ENCODE measurements at regions not wholly inside any gene's neighbourhood (a gene's known extent, or its start where the extent isn't known, plus 50 kb on each side); places are given as distances from the start of the nearest gene placed in this dataset.
"Not testable (repeated sequence)": the region's sequence is repeated elsewhere in the genome, so short reads cannot be mapped to it uniquely, and the experiment has no call there.

DNA sequence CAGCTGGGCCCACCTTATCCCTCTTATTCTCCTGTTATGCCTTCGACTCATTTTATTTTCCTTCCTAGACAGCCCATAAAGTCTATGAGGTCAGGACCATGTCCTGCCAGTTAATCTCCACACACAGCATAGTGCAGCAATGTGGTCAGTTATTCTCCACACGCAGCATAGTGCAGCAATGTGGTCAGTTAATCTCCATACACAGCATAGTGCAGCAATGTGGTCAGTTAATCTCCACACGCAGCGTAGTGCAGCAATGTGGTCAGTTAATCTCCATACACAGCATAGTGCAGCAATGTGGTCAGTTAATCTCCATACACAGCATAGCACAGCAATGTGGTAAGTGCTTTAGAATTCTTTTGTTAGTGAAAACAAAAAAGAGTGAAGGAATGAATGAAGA lies 77.8 kb downstream of the TEX36 start:
- no peak for DNase-seq

DNA sequence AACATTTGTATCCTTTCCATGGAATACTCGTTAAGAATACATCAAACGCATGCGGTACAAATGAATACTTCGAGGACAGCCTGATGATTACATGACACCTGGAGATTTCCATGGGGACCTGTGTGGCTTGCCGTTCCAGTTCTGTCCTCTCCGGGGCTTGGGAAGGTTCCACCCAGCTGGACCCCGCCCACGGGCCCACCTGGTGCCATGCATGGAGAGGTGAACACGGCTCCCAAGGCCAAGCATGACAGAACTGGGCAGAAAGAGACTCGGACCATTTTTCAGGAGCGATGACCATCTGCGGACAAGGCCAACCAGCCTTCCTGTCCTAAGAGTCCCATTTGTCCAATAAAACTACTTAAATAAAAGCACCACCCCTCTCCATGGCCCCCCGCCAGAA lies 80.1 kb downstream of the TEX36 start:
- no peak for DNase-seq

DNA sequence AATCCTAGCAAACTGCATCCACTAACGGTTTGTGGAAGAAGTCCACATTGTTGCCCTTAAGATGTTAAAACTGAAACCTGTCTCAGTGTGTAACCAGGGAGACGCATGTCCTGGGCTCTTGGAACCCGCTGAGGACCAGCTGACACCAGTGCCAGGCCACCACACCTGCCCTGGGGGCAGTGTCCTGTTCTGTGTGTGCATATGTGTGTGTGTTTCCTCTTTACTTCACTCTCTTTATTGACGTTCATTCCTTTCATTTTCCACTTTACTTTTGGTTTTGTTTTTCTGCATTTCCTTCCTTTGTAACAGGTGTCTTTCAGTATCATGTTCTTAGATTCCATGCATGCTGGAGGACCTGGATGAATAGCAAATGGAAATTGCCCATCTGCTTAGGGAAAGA lies 83.8 kb downstream of the TEX36 start:
- no peak for DNase-seq

DNA sequence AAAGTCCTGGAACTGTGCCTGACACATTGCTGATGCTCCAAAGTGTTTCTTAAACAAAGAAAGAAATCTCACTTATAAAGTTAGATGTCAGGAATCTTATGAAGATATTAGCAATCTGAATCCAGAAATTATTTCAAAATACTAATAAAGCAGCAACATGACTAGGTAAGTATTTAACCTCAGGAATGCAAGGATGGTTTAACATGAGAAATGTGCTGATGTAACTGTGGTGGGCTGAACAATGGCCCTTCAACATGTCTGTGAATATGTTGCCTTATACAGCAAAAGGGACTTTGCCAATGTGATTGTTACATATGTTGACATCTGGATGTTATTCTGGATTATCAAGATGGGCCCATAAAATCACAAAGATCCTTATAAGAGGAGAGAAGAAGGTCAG lies 87.1 kb downstream of the TEX36 start:
- no peak for DNase-seq

DNA sequence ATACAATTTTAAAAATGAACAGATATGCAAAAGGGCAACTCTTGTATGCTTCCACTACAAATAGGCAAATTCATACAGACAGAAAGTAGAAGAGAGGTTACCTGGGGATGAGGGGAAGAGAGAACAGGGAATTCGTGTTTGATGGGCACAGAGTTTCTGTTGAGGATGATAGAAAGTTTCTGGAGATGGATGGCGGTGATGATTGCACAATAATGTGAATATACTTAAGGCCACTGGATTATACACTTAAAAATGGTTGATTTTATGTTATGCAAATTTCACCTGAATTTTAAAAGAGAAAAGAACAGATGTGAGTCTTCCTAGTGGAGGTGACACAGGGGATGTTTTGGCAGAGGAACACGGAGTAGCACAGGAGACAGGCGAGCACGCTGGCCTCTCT lies 89.3 kb downstream of the TEX36 start:
- DNase-seq: no peak

DNA sequence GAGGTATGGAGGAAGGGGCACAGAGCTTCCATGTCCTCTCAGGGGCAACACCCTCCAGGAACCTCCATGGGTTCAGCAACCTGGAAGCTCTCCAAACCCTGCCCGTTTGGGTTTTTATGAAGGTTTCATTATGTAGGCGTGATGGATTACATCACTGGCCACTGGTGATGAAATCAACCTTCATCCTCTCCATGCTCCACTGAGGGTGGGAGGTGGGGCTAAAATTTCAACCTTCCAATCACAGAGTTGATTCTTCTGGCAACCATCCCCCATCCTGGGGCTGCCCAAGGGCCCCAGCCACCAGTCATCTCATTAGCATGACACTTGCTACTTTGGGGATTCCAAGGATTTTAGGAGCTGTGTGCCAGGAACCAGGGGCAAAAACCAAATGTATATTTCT lies 90.1 kb downstream of the TEX36 start:
- no peak for DNase-seq

DNA sequence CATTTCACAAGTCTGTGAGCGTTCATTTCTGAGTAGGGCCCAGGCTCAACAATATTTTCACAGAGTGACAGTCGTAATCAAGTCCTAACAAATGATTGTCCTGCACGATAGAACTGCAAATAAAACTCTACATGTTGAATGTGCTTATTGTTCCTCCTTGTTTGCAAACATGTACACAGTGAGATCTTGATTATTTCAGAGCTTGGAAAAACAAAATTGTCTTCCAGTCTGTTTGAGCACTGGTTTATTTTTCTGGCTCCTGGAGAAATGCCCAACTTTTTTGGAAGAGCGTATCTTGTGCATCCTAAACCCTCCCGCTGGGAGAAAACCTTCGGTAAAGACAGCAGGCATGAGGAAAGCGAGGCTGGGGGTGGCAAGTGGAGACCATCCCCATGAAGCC lies 91.1 kb downstream of the TEX36 start:
- DNase-seq: no peak

DNA sequence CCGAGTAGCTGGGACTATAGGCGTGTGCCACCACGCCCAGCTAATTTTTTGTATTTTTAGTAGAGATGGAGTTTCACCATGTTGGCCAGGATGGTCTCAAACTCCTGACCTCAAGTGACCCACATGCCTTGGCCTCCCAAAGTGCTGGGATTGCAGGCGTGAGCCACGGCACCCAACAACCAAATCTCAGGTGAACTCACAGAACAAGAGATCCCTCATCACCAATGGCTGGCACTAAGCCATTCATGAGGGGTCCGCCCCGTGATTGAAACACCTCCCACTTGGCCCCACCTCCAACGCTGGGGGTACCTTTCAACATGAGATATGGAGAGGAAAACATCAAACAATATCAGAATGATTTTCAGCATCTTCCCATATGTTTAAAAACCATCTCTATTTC lies 94.2 kb downstream of the TEX36 start:
- not testable (repeated sequence) for DNase-seq

DNA sequence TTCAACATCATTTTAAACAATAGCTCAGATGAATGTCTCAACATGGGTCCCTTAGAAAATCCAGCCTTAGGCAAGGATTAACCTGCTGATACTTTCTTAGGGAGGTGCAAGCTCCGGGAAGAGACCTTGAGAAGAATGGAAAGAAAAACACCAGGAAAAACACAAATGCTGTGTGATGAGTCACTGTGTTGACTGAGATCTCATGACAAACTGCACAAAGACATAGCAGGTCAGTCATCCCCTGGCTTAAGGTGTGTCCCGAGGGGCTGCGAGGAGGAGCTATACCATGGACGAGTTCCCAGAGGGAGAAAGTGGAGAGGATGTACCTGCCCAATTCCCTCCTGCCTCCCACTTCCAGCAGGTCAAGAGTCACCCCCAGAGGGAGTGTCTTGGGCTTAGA lies 98.0 kb downstream of the TEX36 start:
- DNase-seq: no peak

DNA sequence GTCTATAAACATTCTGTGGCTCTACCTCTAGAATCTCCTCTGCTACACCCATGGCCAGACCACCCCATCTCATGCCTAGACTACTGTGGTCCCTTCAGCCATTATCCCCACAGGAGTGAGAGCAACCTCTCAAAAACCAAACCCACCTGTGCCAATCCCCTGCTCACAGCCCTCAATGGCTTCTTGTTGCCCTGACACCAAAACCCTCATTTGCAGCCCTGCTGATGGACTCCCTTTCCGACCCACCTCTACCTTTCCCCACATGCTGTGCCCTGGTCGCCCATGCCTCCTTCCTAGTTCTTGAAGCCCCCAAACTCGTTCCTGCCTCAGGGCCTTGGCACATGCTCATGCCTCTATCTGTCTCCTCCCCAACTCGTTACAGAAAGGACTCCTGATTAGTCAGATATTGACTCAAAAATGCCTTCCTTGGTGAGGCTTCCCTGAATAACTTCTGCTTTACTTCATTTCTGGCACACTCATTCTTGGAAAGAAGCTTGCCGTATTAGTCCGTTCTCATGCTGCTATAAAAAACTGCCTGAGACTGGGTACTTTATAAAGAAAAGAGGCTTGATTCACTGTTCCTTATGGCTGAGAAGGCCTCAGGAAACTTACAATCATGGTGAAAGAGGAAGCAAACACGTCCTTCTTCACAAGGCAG lies 104.2 kb downstream of the TEX36 start:
- no peak for DNase-seq

DNA sequence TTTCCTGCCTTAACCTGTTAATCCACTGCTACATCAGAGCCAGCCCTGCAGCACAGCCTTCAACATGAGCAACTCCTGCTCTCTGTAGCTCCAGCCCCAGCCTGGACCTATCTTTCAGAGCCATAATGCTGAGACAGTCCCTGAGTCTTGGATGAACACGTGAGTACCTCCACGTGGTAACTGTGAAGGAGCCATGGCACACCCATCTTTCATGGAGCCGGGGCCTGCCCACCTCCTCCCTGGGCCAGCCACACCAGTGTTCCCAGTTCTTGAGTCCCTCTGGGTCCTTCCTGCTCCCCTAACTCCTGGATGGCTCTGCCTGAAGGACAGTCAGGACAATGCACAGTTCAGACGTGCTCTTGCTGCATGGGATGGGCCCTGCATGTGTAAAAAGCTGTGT lies 107.1 kb downstream of the TEX36 start:
- DNase-seq: no peak

DNA sequence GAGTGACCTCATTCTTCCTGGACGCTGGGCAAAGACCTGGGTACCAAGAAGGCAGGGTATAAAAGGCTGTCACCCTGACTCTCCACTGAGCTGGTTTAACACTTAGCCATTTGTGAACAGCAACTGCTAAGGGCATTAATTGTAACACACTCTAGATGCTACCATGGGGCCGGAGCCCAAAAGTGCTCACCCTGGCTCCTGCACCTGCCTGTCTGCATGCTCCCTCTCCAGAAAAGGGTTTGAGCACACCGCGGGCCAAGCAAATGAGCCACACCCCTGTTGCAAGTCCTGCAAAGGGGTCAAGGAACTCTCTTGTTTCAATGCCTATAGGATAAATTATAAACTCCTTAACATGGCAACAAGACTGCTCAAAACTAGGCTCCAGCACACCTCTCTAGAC lies 114.8 kb downstream of the TEX36 start:
- DNase-seq: no peak

DNA sequence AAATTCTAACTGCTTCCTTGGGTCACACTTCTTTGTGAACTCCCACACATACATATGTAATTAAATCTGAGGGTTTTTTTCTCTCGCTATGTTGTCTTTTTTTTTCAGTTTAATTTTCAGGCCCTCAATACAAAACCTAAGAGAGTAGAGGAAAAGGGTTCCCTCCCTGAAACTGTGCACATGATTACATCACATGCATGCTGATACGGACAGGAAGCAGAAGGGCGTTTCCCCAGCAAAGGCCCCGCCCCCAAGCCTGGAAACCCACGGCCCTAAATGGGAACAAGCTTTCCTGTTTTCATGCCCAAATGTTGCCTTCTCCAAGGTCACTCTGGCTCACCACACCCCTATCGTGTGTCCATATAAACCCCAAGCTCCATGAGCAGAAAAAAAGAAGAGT lies 115.4 kb downstream of the TEX36 start:
- no peak for DNase-seq

DNA sequence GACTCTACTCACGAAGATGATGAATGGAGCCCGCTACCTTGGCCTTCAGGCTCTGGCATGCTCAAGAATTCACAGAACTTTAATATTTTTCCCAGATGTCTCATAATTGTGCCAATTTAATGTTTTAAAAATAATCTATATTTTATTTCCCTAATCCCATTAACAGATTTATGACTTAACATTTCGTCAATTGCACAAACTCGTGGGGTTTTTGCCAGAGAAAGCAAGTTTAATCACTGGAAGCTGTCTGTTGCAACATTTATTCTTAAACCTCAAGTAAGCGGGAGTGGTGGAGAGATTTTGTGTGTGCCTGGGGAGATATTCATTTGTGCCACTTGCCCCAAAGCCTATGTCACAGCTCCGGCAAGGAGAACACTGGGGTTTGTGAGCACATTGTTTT lies 117.9 kb downstream of the TEX36 start:
- DNase-seq: no peak

DNA sequence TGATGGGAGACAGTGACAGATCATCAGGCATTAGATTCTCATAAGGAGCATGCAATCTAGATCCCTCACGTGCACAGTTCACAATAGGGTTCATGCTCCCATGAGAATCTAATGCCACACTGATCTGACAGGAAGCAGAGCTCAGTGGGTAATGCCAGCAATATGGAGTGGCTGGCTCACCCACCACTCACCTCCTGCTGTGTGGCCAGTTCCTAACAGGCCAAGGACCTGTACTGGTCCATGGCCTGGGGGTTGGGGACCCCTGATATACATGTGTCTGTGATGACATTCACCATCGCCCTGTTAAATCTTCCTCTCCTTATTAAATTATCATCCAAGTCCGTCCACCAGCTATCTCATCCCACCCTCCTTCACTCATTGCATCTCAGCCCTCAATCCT lies 118.4 kb downstream of the TEX36 start:
- no peak for DNase-seq

DNA sequence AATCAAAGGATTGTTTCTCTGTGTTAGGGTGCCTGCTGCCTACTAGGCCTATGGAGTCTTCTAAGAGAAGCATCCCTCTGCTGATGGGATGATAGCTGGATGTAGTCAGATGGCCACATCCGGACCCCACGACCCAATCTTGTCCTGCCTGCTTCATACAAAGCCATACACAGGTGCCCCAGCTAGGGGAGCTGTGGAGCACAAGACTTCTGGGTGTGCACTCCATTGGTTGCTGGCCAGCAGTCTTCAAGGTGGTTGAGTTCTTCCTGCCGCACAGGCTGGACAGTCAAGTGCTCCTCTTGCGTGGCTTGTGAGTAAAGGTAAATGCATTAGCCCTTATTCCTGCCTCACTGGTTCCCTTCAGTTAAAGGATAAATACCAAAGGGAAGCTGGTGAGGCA lies 120.2 kb downstream of the TEX36 start:
- DNase-seq: no peak

DNA sequence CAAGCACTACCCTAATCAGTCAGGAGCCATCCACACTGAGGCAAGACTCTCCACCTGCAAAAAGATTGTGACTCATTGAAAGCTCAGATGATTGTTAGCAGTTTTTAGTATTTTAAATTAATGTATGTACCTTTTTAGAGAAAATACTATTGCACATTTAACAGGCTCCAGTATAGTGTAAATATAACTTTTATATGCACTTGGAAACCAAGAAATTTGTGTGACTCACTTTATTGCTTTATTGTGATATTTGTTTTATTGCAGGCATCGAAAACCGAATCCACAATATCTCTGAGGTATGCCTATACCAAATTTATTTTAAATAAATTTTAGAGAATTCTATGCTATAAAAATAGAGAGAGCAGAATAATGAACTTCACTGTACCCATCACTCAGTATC lies 122.0 kb downstream of the TEX36 start:
- no peak for DNase-seq

DNA sequence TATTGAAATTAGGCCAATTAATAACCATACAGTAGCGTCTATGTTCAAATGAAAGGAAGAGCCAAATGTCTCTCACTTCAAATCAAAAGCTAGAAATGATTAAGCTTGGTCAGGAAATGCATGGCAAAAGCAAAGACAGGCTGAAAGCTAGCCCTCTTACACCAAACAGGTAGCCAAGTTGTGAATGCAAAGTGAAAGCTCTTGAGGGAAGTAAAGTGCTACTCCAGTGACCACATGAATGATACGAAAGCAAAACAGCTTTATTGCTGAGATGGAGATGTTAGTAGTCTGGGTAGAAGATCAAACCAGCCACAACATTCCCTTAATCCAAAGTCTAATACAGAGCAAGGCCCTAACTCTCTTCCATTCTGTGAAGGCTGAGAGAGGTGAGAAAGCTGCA lies 123.8 kb downstream of the TEX36 start:
- no peak for DNase-seq

DNA sequence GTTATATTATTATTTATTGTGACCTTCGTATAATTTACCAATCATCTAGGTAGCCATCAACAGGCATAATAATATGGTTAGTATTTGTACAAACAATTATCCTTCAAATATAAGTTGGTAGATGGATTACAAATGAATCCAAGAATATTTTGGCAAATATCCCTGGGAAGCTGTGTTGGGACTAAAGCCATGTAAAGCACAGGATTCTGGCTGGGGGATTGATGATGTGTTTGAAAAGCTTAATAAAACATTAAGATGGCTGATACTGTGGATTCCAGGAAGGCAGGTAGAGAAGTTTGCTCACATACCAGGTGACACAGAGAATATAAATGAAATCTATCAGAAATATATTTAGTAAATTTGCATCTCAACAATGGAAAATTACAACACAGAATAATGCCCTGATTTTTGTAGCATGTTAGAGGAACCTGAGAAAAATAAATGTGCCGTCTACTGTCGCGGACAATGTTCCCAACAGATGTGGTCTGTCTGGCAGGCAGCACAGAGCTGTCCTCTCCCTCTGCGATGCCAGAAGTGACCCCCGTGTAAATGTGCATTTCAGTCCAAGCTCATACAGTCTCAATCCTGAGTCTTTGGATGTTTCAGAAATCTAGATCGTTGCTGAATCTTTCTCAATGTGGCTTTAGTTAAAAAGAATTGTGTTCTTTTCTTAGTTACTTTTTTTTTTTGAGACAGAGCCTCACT lies 125.0 kb downstream of the TEX36 start:
- no peak for DNase-seq

DNA sequence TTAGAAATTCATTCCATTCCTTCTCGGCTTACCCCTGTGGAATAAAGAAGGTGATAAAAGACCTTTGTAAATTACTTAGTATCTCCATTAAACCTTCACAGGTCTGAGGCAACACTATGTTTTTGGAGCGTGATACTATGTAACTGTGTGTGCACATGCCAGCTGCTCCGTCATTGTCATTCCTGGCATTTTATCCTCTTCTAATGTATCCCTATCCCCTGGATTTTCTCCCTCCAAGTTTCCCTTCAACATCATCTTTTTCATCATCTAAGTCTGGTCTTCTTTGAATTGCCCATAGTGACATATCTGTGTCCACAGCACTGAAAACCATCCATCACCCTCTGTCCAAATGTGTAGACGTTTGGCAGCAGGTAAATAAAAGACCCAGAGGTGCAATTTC lies 125.7 kb downstream of the TEX36 start:
- no peak for DNase-seq

DNA sequence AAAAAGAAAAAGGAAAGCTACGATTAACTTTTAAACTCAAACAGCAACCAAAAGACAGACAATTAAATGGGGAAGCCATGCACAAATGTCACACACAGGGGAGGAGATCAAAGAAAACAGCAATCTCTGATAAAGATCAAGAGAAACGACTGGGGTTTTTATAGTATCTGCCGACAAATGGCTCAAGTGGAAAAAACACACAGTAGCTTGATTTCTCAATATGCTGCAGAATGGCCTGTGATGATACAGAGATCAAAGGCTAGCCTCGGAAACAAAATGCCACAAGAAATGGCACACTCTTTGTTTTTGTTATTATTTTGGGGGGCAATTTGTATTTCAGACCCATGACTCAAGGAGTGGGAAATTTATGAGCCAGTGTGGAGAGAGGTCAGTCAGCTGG lies 126.1 kb downstream of the TEX36 start:
- no peak for DNase-seq

DNA sequence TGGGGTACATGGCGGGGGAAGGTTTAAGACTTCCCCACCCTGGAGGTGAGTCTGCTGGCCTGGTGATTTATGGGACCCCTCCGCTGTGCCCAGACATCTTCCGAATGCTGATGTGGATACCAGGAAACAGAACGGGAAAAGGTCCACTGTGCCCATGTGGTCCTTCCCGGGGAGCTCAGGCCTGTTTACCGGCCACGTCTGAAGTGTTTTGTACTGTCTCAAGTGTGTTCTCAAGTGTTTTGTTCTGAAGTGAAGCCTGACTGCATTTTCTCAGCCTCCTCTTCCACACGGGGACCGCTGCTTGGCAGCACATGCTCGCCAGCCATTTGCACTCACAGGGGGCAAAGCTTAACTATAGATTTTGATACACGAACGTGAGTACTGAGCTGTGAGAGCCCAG lies 127.2 kb downstream of the TEX36 start:
- no peak for DNase-seq

DNA sequence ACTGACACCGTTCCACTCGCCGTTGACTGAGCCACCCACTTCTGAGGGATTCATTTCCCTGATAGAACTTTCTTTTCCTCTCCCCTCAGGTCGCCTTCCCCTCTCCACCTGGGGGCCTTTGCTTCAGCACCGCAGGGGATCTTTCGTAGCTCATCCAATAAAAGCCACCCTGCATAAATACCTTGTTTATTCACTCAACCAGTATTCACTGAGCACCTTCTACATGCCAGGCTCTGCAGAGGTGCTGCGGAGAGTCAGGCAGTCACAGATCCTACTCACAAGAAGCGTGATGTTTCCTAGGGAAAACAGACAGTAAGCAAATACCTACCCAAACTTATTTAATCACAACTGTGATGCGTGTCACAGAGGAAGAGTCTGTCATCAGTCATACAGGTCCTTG lies 127.7 kb downstream of the TEX36 start:
- no peak for DNase-seq

DNA sequence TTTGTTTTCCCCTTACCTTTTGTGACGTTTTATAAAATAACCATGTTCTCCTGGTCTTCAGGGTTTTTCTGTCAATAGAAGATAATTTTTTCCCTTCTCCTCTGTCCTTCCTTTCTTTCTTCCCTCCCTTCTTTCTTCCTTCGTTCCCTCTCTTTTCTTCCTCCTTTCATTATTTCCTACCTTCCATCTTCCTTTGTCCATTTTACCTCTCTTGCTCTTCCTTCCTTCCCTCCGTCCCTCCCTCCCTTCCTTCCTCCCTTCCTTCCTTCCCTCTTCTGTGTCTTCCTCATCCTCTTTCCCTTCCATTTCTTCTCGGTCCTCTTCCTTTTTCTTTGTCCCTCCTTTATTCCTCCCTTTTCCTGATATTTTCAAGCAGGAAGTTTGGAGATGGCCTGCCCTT lies 128.2 kb downstream of the TEX36 start:
- DNase-seq: no peak

DNA sequence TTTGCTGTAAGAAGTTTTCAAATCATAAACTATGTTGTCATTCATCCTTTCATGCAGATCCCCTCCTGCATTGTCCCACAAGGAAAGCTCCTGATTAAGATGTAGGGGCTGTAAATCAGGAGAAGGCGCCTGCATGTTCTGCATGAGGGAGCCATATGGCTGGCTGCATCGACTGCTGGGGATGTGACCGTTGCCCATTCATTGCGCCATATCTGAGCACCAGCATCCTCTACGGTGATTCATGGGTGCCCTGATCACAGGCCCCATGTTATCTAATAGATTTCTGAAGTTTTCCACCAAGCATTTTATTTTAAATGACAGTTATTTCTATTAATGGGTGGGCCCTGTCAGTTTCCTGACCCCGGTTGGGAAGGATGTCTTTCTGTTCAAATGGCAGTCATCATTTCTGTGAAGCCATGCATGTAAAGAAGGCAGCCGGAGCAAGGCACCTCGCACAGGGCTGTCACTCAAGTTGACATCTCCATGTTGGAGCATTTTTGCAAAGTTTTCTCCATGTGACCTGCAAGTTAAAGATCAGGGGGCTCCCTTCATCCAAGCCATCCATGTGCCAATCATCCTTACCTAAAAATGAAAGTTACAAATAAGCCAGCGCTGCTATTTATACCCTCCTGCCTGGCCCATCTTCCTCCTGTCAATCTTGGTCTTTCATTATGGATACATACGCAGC lies 128.8 kb downstream of the TEX36 start:
- DNase-seq: no peak
